ENCODE measurements at regions not wholly inside any gene's neighbourhood (a gene's known extent, or its start where the extent isn't known, plus 50 kb on each side); places are given as distances from the start of the nearest gene placed in this dataset.

- no peak for DNase-seq
- ATAC-seq (ENCODE audit: low FRiP score), result peak; percentile 26
- Histone ChIP-seq H3K27ac (ENCODE audit: low read depth in 1 of 2, low read length in 2 of 2) (no peak overlapping the region), H3K27me3 (ENCODE audit: control insufficient read depth in 1 of 2, insufficient read depth in 2 of 2, low read length in 1 of 2) (no peaks in the 10 kb centered on the region), H3K4me3 (ENCODE audit: low read length in 2 of 2) (no peak overlapping the region), H3K36me3 (ENCODE audit: control insufficient read depth in 1 of 2, insufficient read depth in 2 of 2, low read length in 1 of 2) (no peaks in the 10 kb centered on the region), H3K9me3 (ENCODE audit: control insufficient read depth, low read length) (no peaks in the 10 kb centered on the region), H3K4me1 (ENCODE audit: control insufficient read depth in 1 of 2, insufficient read depth in 2 of 2, low read length in 2 of 2) (no peaks in the 10 kb centered on the region)
- intact Hi-C loops (cut with DNase I), result no loop called here
- 95 to 97% methylated on average over 3 of the region's 3 CpGs for WGBS, 2 donors
Measured at GRCh38 chr5:125201446-125202052, 455.1 kb upstream of the ZNF608 start.

GRCh38 chr5:125202353-125202752 lies 455.9 kb upstream of the ZNF608 start:
- no peaks in the 10 kb centered on the region for H3K36me3 ChIP-seq (ENCODE audit: control insufficient read depth in 1 of 2, insufficient read depth in 2 of 2, low read length in 1 of 2)
- no peaks in the 10 kb centered on the region for H3K9me3 ChIP-seq (ENCODE audit: control insufficient read depth, low read length)
- ATAC-seq (ENCODE audit: low FRiP score) (no peak), DNase-seq (no peak)
- no peak overlapping the region for H3K27ac ChIP-seq (ENCODE audit: low read depth in 1 of 2, low read length in 2 of 2)
- intact Hi-C loops (cut with DNase I), result no loop called here
- no peaks in the 10 kb centered on the region for H3K27me3 ChIP-seq (ENCODE audit: control insufficient read depth in 1 of 2, insufficient read depth in 2 of 2, low read length in 1 of 2)
- 97 to 100% methylated on average over 1 of the region's 1 CpG for WGBS, 2 donors
- H3K4me3 ChIP-seq (ENCODE audit: low read length in 2 of 2), result no peak overlapping the region
- H3K4me1 ChIP-seq (ENCODE audit: control insufficient read depth in 1 of 2, insufficient read depth in 2 of 2, low read length in 2 of 2), result no peaks in the 10 kb centered on the region

- Histone ChIP-seq H3K4me3 (ENCODE audit: low read length in 2 of 2) (no peak overlapping the region), H3K9me3 (ENCODE audit: control insufficient read depth, low read length) (no peaks in the 10 kb centered on the region), H3K36me3 (ENCODE audit: control insufficient read depth in 1 of 2, insufficient read depth in 2 of 2, low read length in 1 of 2) (no peaks in the 10 kb centered on the region), H3K4me1 (ENCODE audit: control insufficient read depth in 1 of 2, insufficient read depth in 2 of 2, low read length in 2 of 2) (no peaks in the 10 kb centered on the region), H3K27ac (ENCODE audit: low read depth in 1 of 2, low read length in 2 of 2) (no peak overlapping the region), H3K27me3 (ENCODE audit: control insufficient read depth in 1 of 2, insufficient read depth in 2 of 2, low read length in 1 of 2) (no peaks in the 10 kb centered on the region)
- 93 to 95% methylated on average over 2 of the region's 2 CpGs for WGBS, 2 donors
- intact Hi-C loops (cut with DNase I), result no loop called here
- DNase-seq, result no peak
- no peak for ATAC-seq (ENCODE audit: low FRiP score)
Measured at GRCh38 chr5:125202871-125203438, 456.5 kb upstream of the ZNF608 start.

GRCh38 chr5:125203912-125204311 lies 457.5 kb upstream of the ZNF608 start:
- DNase-seq, result no peak
- Histone ChIP-seq H3K27me3 (ENCODE audit: control insufficient read depth in 1 of 2, insufficient read depth in 2 of 2, low read length in 1 of 2) (no peaks in the 10 kb centered on the region), H3K9me3 (ENCODE audit: control insufficient read depth, low read length) (no peaks in the 10 kb centered on the region), H3K27ac (ENCODE audit: low read depth in 1 of 2, low read length in 2 of 2) (no peak overlapping the region), H3K4me1 (ENCODE audit: control insufficient read depth in 1 of 2, insufficient read depth in 2 of 2, low read length in 2 of 2) (no peaks in the 10 kb centered on the region), H3K36me3 (ENCODE audit: control insufficient read depth in 1 of 2, insufficient read depth in 2 of 2, low read length in 1 of 2) (no peaks in the 10 kb centered on the region), H3K4me3 (ENCODE audit: low read length in 2 of 2) (no peak overlapping the region)
- intact Hi-C loops (cut with DNase I), result no loop called here
- WGBS, 2 donors, result 96% methylated on average over 2 of the region's 2 CpGs
- ATAC-seq (ENCODE audit: low FRiP score), result no peak

GRCh38 chr5:125205601-125206225 lies 459.3 kb upstream of the ZNF608 start:
- DNase-seq (no peak), ATAC-seq (ENCODE audit: low FRiP score) (no peak)
- intact Hi-C loops (cut with DNase I), result no loop called here
- Histone ChIP-seq H3K4me3 (ENCODE audit: low read length in 2 of 2) (no peak overlapping the region), H3K27ac (ENCODE audit: low read depth in 1 of 2, low read length in 2 of 2) (no peak overlapping the region), H3K9me3 (ENCODE audit: control insufficient read depth, low read length) (no peaks in the 10 kb centered on the region), H3K36me3 (ENCODE audit: control insufficient read depth in 1 of 2, insufficient read depth in 2 of 2, low read length in 1 of 2) (no peaks in the 10 kb centered on the region), H3K4me1 (ENCODE audit: control insufficient read depth in 1 of 2, insufficient read depth in 2 of 2, low read length in 2 of 2) (no peaks in the 10 kb centered on the region), H3K27me3 (ENCODE audit: control insufficient read depth in 1 of 2, insufficient read depth in 2 of 2, low read length in 1 of 2) (no peaks in the 10 kb centered on the region)
- WGBS, 2 donors, result 91% methylated on average over 6 of the region's 6 CpGs

GRCh38 chr5:125207856-125208255 lies 461.4 kb upstream of the ZNF608 start:
- Histone ChIP-seq H3K9me3 (ENCODE audit: control insufficient read depth, low read length) (no peaks in the 10 kb centered on the region), H3K27me3 (ENCODE audit: control insufficient read depth in 1 of 2, insufficient read depth in 2 of 2, low read length in 1 of 2) (no peaks in the 10 kb centered on the region), H3K36me3 (ENCODE audit: control insufficient read depth in 1 of 2, insufficient read depth in 2 of 2, low read length in 1 of 2) (no peaks in the 10 kb centered on the region), H3K27ac (ENCODE audit: low read depth in 1 of 2, low read length in 2 of 2) (no peak overlapping the region), H3K4me3 (ENCODE audit: low read length in 2 of 2) (no peak overlapping the region), H3K4me1 (ENCODE audit: control insufficient read depth in 1 of 2, insufficient read depth in 2 of 2, low read length in 2 of 2) (no peaks in the 10 kb centered on the region)
- DNase-seq (no peak), ATAC-seq (ENCODE audit: low FRiP score) (no peak)
- intact Hi-C loops (cut with DNase I), result no loop called here

GRCh38 chr5:125209650-125210049 lies 463.2 kb upstream of the ZNF608 start:
- no peaks in the 10 kb centered on the region for H3K36me3 ChIP-seq (ENCODE audit: control insufficient read depth in 1 of 2, insufficient read depth in 2 of 2, low read length in 1 of 2)
- no peaks in the 10 kb centered on the region for H3K27me3 ChIP-seq (ENCODE audit: control insufficient read depth in 1 of 2, insufficient read depth in 2 of 2, low read length in 1 of 2)
- no peaks in the 10 kb centered on the region for H3K9me3 ChIP-seq (ENCODE audit: control insufficient read depth, low read length)
- 94 to 98% methylated on average over 2 of the region's 2 CpGs for WGBS, 2 donors
- no peak overlapping the region for H3K27ac ChIP-seq (ENCODE audit: low read depth in 1 of 2, low read length in 2 of 2)
- no peak overlapping the region for H3K4me3 ChIP-seq (ENCODE audit: low read length in 2 of 2)
- ATAC-seq (ENCODE audit: low FRiP score) (no peak), DNase-seq (no peak)
- intact Hi-C loops (cut with DNase I), result no loop called here
- no peaks in the 10 kb centered on the region for H3K4me1 ChIP-seq (ENCODE audit: control insufficient read depth in 1 of 2, insufficient read depth in 2 of 2, low read length in 2 of 2)

GRCh38 chr5:125210242-125210947 lies 464.0 kb upstream of the ZNF608 start:
- no peaks in the 10 kb centered on the region for H3K36me3 ChIP-seq (ENCODE audit: control insufficient read depth in 1 of 2, insufficient read depth in 2 of 2, low read length in 1 of 2)
- ATAC-seq (ENCODE audit: low FRiP score) (no peak), DNase-seq (no peak)
- no peaks in the 10 kb centered on the region for H3K4me1 ChIP-seq (ENCODE audit: control insufficient read depth in 1 of 2, insufficient read depth in 2 of 2, low read length in 2 of 2)
- intact Hi-C loops (cut with DNase I), result no loop called here
- no peaks in the 10 kb centered on the region for H3K27me3 ChIP-seq (ENCODE audit: control insufficient read depth in 1 of 2, insufficient read depth in 2 of 2, low read length in 1 of 2)
- H3K9me3 ChIP-seq (ENCODE audit: control insufficient read depth, low read length), result no peaks in the 10 kb centered on the region
- no peak overlapping the region for H3K4me3 ChIP-seq (ENCODE audit: low read length in 2 of 2)
- no peak overlapping the region for H3K27ac ChIP-seq (ENCODE audit: low read depth in 1 of 2, low read length in 2 of 2)
- 74 to 89% methylated on average over 1 of the region's 1 CpG for WGBS, 2 donors

- no peaks in the 10 kb centered on the region for H3K9me3 ChIP-seq (ENCODE audit: control insufficient read depth, low read length)
- intact Hi-C loops (cut with DNase I), result no loop called here
- DNase-seq (no peak), ATAC-seq (ENCODE audit: low FRiP score) (no peak)
- H3K4me3 ChIP-seq (ENCODE audit: low read length in 2 of 2), result no peak overlapping the region
- H3K27me3 ChIP-seq (ENCODE audit: control insufficient read depth in 1 of 2, insufficient read depth in 2 of 2, low read length in 1 of 2), result no peaks in the 10 kb centered on the region
- no peaks in the 10 kb centered on the region for H3K36me3 ChIP-seq (ENCODE audit: control insufficient read depth in 1 of 2, insufficient read depth in 2 of 2, low read length in 1 of 2)
- no peaks in the 10 kb centered on the region for H3K4me1 ChIP-seq (ENCODE audit: control insufficient read depth in 1 of 2, insufficient read depth in 2 of 2, low read length in 2 of 2)
- WGBS, 2 donors, result 77 to 86% methylated on average over 3 of the region's 3 CpGs
- no peak overlapping the region for H3K27ac ChIP-seq (ENCODE audit: low read depth in 1 of 2, low read length in 2 of 2)
Measured at GRCh38 chr5:125214080-125214479, 467.6 kb upstream of the ZNF608 start.
